Neural crest cell (in vitro differentiated cells): ENCODE measurements at regions not wholly inside any gene's neighbourhood (a gene's known extent, or its start where the extent isn't known, plus 50 kb on each side); places are given as distances from the start of the nearest gene placed in this dataset.

ENCODE experiments used
- DNase-seq: peaks from one replicate; pipeline ENCODE4 v3.0.0; 2021; ENCODE audit warnings: low read depth, mixed read lengths, low spot score
- H3K27ac Mint-ChIP-seq: one replicate; pipeline ENCODE4 v1.8.0; 2021; ENCODE audit warnings: mild to moderate bottlenecking, mixed read lengths; ENCODE audit not compliant: unreplicated experiment
- H3K27me3 Mint-ChIP-seq: 2 replicates; pipeline ENCODE4 v1.8.0; 2021; ENCODE audit warnings: low read depth, mild to moderate bottlenecking, mixed read lengths
- H3K36me3 Mint-ChIP-seq: 2 replicates; pipeline ENCODE4 v1.8.0; 2021; ENCODE audit warnings: low read depth, mild to moderate bottlenecking, mixed read lengths
- H3K4me1 Mint-ChIP-seq: 2 replicates; pipeline ENCODE4 v1.8.0; 2021; ENCODE audit warnings: mixed read lengths
- H3K4me3 Mint-ChIP-seq: one replicate; pipeline ENCODE4 v1.8.0; 2021; ENCODE audit warnings: mild to moderate bottlenecking, mixed read lengths
- H3K9me3 Mint-ChIP-seq: 2 replicates; pipeline ENCODE4 v1.8.0; 2021; ENCODE audit warnings: mixed read lengths
- CTCF ChIP-seq: fragments of 200-600 bp; sonication (generic); conservative IDR thresholded peaks from 2 replicates; pipeline ENCODE4 v1.5.0; 2021; ENCODE audit warnings: antibody characterized with exemption, mild to moderate bottlenecking

- no peak overlapping the region for H3K4me3 Mint-ChIP-seq
- no peaks in the 10 kb centered on the region for H3K27me3 Mint-ChIP-seq
- DNase-seq = no peak
- H3K27ac Mint-ChIP-seq = no peak overlapping the region
- peak; percentile 51 for TF ChIP-seq CTCF
- H3K36me3 Mint-ChIP-seq = peaks cover 3% of the 10 kb centered on the region
- peaks cover 45% of the 10 kb centered on the region for H3K4me1 Mint-ChIP-seq
- peaks cover 3% of the 10 kb centered on the region for H3K9me3 Mint-ChIP-seq
These were observed 86.5 kb upstream of the KCNJ15 start for GRCh38 chr21:38170283-38170682.

GRCh38 chr21:38170704-38171682 lies 85.8 kb upstream of the KCNJ15 start:
- Mint-ChIP-seq H3K27ac (peak overlapping the region; percentile 64), H3K9me3 (peaks cover 3% of the 10 kb centered on the region), H3K4me3 (no peak overlapping the region), H3K4me1 (peaks cover 38% of the 10 kb centered on the region), H3K27me3 (no peaks in the 10 kb centered on the region), H3K36me3 (peaks cover 3% of the 10 kb centered on the region)
- TF ChIP-seq CTCF = no peak
- DNase-seq = no peak

- Mint-ChIP-seq H3K36me3 (peaks cover 3% of the 10 kb centered on the region), H3K9me3 (peaks cover 3% of the 10 kb centered on the region), H3K4me3 (no peak overlapping the region), H3K27me3 (no peaks in the 10 kb centered on the region), H3K27ac (peak overlapping the region; percentile 64), H3K4me1 (peaks cover 30% of the 10 kb centered on the region)
- peak; percentile 10 for DNase-seq
- peak; percentile 28 for TF ChIP-seq CTCF
These were observed 85.0 kb upstream of the KCNJ15 start for GRCh38 chr21:38171723-38172344.

- H3K4me1 Mint-ChIP-seq = peaks cover 27% of the 10 kb centered on the region
- no peak overlapping the region for H3K27ac Mint-ChIP-seq
- H3K27me3 Mint-ChIP-seq = no peaks in the 10 kb centered on the region
- H3K4me3 Mint-ChIP-seq = no peak overlapping the region
- H3K9me3 Mint-ChIP-seq = peaks cover 3% of the 10 kb centered on the region
- peaks cover 3% of the 10 kb centered on the region for H3K36me3 Mint-ChIP-seq
- no peak for DNase-seq
- no peak for TF ChIP-seq CTCF
These were observed 83.3 kb upstream of the KCNJ15 start for GRCh38 chr21:38173276-38174035.

- no peaks in the 10 kb centered on the region for H3K27me3 Mint-ChIP-seq
- H3K4me3 Mint-ChIP-seq = no peak overlapping the region
- DNase-seq = no peak
- no peak for TF ChIP-seq CTCF
- H3K27ac Mint-ChIP-seq = no peak overlapping the region
- peaks cover 5% of the 10 kb centered on the region for H3K36me3 Mint-ChIP-seq
- peaks cover 8% of the 10 kb centered on the region for H3K9me3 Mint-ChIP-seq
- H3K4me1 Mint-ChIP-seq = peaks cover 24% of the 10 kb centered on the region
These were observed 81.5 kb upstream of the KCNJ15 start for GRCh38 chr21:38175306-38175705.
